Stimulated activated CD8-positive, alpha-beta memory T cell treated with anti-CD3 and anti-CD28 coated beads, Interleukin-15, amount 100 ng/mL, for 48 hours (primary cell): ENCODE measurements at regions not wholly inside any gene's neighbourhood (a gene's known extent, or its start where the extent isn't known, plus 50 kb on each side); places are given as distances from the start of the nearest gene placed in this dataset.
"Not testable (repeated sequence)": the region's sequence is repeated elsewhere in the genome, so short reads cannot be mapped to it uniquely, and the experiment has no call there.

ENCODE experiments used
- DNase-seq, 2 donors: peaks; one replicate each; pipeline ENCODE4 v3.0.0-alpha.2; 2020; ENCODE audit warnings: low read depth in 2 of 2

- DNase-seq: no peak
Observed at GRCh38 chr6:141780296-141780695, 352.4 kb upstream of the GJE1 start.

GRCh38 chr6:141764388-141764787 is 368.3 kb upstream of the GJE1 start:
- DNase-seq: no peak

- DNase-seq: no peak
Observed at GRCh38 chr6:141758430-141758829, 374.3 kb upstream of the GJE1 start.

- no peak for DNase-seq
Observed at GRCh38 chr6:141753180-141753579, 379.5 kb upstream of the GJE1 start.

GRCh38 chr6:141752677-141753076 is 380.0 kb upstream of the GJE1 start:
- DNase-seq: no peak

GRCh38 chr6:141746324-141746723 is 386.4 kb upstream of the GJE1 start:
- DNase-seq: not testable (repeated sequence)

- no peak for DNase-seq
Observed at GRCh38 chr6:141744971-141745370, 387.8 kb upstream of the GJE1 start.

- no peak for DNase-seq
Observed at GRCh38 chr6:141744194-141744925, 388.4 kb upstream of the GJE1 start.

GRCh38 chr6:141736104-141736503 is 396.6 kb upstream of the GJE1 start:
- DNase-seq: no peak

- no peak for DNase-seq
Observed at GRCh38 chr6:141735126-141735525, 397.6 kb upstream of the GJE1 start.

GRCh38 chr6:141734071-141734840 is 398.5 kb upstream of the GJE1 start:
- no peak for DNase-seq

GRCh38 chr6:141729146-141729545 is 403.6 kb upstream of the GJE1 start:
- no peak for DNase-seq

GRCh38 chr6:141728330-141728729 is 404.4 kb upstream of the GJE1 start:
- no peak for DNase-seq

- DNase-seq: no peak
Observed at GRCh38 chr6:141726248-141726647, 406.5 kb upstream of the GJE1 start.

GRCh38 chr6:141724731-141725130 is 408.0 kb upstream of the GJE1 start:
- no peak for DNase-seq

GRCh38 chr6:141719476-141719875 is 413.2 kb upstream of the GJE1 start:
- no peak for DNase-seq

- DNase-seq: no peak
Observed at GRCh38 chr6:141705431-141705830, 427.3 kb upstream of the GJE1 start.

GRCh38 chr6:141704151-141704550 is 428.6 kb upstream of the GJE1 start:
- no peak for DNase-seq

GRCh38 chr6:141701732-141702131 is 431.0 kb upstream of the GJE1 start:
- DNase-seq: no peak

- DNase-seq: no peak
Observed at GRCh38 chr6:141700819-141701218, 431.9 kb upstream of the GJE1 start.

- no peak for DNase-seq
Observed at GRCh38 chr6:141688916-141689315, 443.8 kb upstream of the GJE1 start.

- no peak for DNase-seq
Observed at GRCh38 chr6:141685416-141685815, 447.3 kb upstream of the GJE1 start.

GRCh38 chr6:141682391-141682790 is 450.3 kb upstream of the GJE1 start:
- DNase-seq: no peak
